Muscle of back (tissue), 3 donors: ENCODE measurements at regions not wholly inside any gene's neighbourhood (a gene's known extent, or its start where the extent isn't known, plus 50 kb on each side); places are given as distances from the start of the nearest gene placed in this dataset.

Experiments used
- DNase-seq, 3 donors: peaks; one replicate each; pipeline versions ENCODE4 v3.0.0 to v3.0.0-alpha.2; 2013

- no peak for DNase-seq
These were observed 134.6 kb downstream of the VRK1 start for GRCh38 chr14:96931751-96932150.

GRCh38 chr14:96934638-96935330, 137.6 kb downstream of the VRK1 start:
- DNase-seq = no peak

- no peak for DNase-seq
These were observed 141.8 kb downstream of the VRK1 start for GRCh38 chr14:96938946-96939345.

- DNase-seq = peak in 1 of 3 donors; percentile 3
These were observed 142.8 kb downstream of the VRK1 start for GRCh38 chr14:96940009-96940408.

- DNase-seq = no peak
These were observed 147.1 kb downstream of the VRK1 start for GRCh38 chr14:96944297-96944696.

- DNase-seq = no peak
These were observed 148.5 kb downstream of the VRK1 start for GRCh38 chr14:96945721-96946120.

- DNase-seq = no peak
These were observed 152.4 kb downstream of the VRK1 start for GRCh38 chr14:96949594-96949993.

- peak in 1 of 3 donors; percentile 21 for DNase-seq
These were observed 154.3 kb downstream of the VRK1 start for GRCh38 chr14:96951511-96951910.

GRCh38 chr14:96953087-96953874, 156.1 kb downstream of the VRK1 start:
- DNase-seq = no peak

GRCh38 chr14:96953875-96954185, 156.6 kb downstream of the VRK1 start:
- DNase-seq = no peak

- no peak for DNase-seq
These were observed 159.5 kb downstream of the VRK1 start for GRCh38 chr14:96956464-96957239.

- DNase-seq = no peak
These were observed 160.9 kb downstream of the VRK1 start for GRCh38 chr14:96958057-96958456.

GRCh38 chr14:96959992-96960391, 162.8 kb downstream of the VRK1 start:
- no peak for DNase-seq

GRCh38 chr14:96960598-96961116, 163.5 kb downstream of the VRK1 start:
- no peak for DNase-seq

GRCh38 chr14:96961895-96962294, 164.7 kb downstream of the VRK1 start:
- DNase-seq = no peak

- DNase-seq = no peak
These were observed 165.2 kb downstream of the VRK1 start for GRCh38 chr14:96962337-96962736.

GRCh38 chr14:96964726-96965415, 167.7 kb downstream of the VRK1 start:
- no peak for DNase-seq

- no peak for DNase-seq
These were observed 168.9 kb downstream of the VRK1 start for GRCh38 chr14:96965885-96966595.

GRCh38 chr14:96975116-96975515, 177.9 kb downstream of the VRK1 start:
- no peak for DNase-seq

- DNase-seq = no peak
These were observed 181.5 kb downstream of the VRK1 start for GRCh38 chr14:96978525-96979272.
